Middle frontal gyrus (tissue), 1 donor: ENCODE measurements at regions not wholly inside any gene's neighbourhood (a gene's known extent, or its start where the extent isn't known, plus 50 kb on each side); places are given as distances from the start of the nearest gene placed in this dataset.
"Not testable (repeated sequence)": the region's sequence is repeated elsewhere in the genome, so short reads cannot be mapped to it uniquely, and the experiment has no call there.

Source experiments
- DNase-seq: peaks from one replicate; pipeline ENCODE4 v3.0.0-alpha.2; 2015; ENCODE audit warnings: low spot score; ENCODE audit errors: extremely low spot score

- DNase-seq: no peak
Measured at GRCh38 chr10:33963729-33964128, 629.3 kb upstream of the NRP1 start.

- not testable (repeated sequence) for DNase-seq
Measured at GRCh38 chr10:33956322-33956721, 621.9 kb upstream of the NRP1 start.

- no peak for DNase-seq
Measured at GRCh38 chr10:33955676-33956075, 621.2 kb upstream of the NRP1 start.

GRCh38 chr10:33952692-33953360, 618.4 kb upstream of the NRP1 start:
- DNase-seq: no peak

- no peak for DNase-seq
Measured at GRCh38 chr10:33950206-33950605, 615.7 kb upstream of the NRP1 start.

GRCh38 chr10:33947544-33947943, 613.1 kb upstream of the NRP1 start:
- no peak for DNase-seq

- DNase-seq: no peak
Measured at GRCh38 chr10:33945051-33945450, 610.6 kb upstream of the NRP1 start.

- no peak for DNase-seq
Measured at GRCh38 chr10:33942508-33942907, 608.0 kb upstream of the NRP1 start.

- DNase-seq: no peak
Measured at GRCh38 chr10:33939892-33940291, 605.4 kb upstream of the NRP1 start.

- DNase-seq: no peak
Measured at GRCh38 chr10:33939410-33939809, 604.9 kb upstream of the NRP1 start.

- DNase-seq: no peak
Measured at GRCh38 chr10:33938001-33938400, 603.5 kb upstream of the NRP1 start.

GRCh38 chr10:33937036-33937730, 602.7 kb upstream of the NRP1 start:
- DNase-seq: no peak

- DNase-seq: no peak
Measured at GRCh38 chr10:33935350-33935749, 600.9 kb upstream of the NRP1 start.

GRCh38 chr10:33930079-33930478, 595.6 kb upstream of the NRP1 start:
- no peak for DNase-seq

GRCh38 chr10:33927347-33927746, 592.9 kb upstream of the NRP1 start:
- no peak for DNase-seq

GRCh38 chr10:33921970-33922605, 587.6 kb upstream of the NRP1 start:
- no peak for DNase-seq

GRCh38 chr10:33920351-33920750, 585.9 kb upstream of the NRP1 start:
- no peak for DNase-seq

- no peak for DNase-seq
Measured at GRCh38 chr10:33919244-33919643, 584.8 kb upstream of the NRP1 start.

GRCh38 chr10:33917069-33917780, 582.8 kb upstream of the NRP1 start:
- no peak for DNase-seq

- no peak for DNase-seq
Measured at GRCh38 chr10:33914746-33915145, 580.3 kb upstream of the NRP1 start.

- no peak for DNase-seq
Measured at GRCh38 chr10:33913194-33913593, 578.7 kb upstream of the NRP1 start.

- DNase-seq: not testable (repeated sequence)
Measured at GRCh38 chr10:33909476-33909875, 575.0 kb upstream of the NRP1 start.
